Stimulated activated CD8-positive, alpha-beta memory T cell treated with anti-CD3 and anti-CD28 coated beads, Interleukin-12 subunit alpha, Interleukin-12 subunit beta, amount 100 ng/mL, for 1 hour (primary cell): ENCODE measurements at regions not wholly inside any gene's neighbourhood (a gene's known extent, or its start where the extent isn't known, plus 50 kb on each side); places are given as distances from the start of the nearest gene placed in this dataset.
"Not testable (repeated sequence)": the region's sequence is repeated elsewhere in the genome, so short reads cannot be mapped to it uniquely, and the experiment has no call there.

Experiments
- DNase-seq: peaks from one replicate; pipeline ENCODE4 v3.0.0-alpha.2; 2020; ENCODE audit warnings: low read depth

GRCh38 chr13:22757530-22758120, 423.2 kb upstream of the SGCG start:
- DNase-seq = no peak

GRCh38 chr13:22758245-22758644, 422.5 kb upstream of the SGCG start:
- no peak for DNase-seq

GRCh38 chr13:22761709-22762108, 419.1 kb upstream of the SGCG start:
- DNase-seq = no peak

GRCh38 chr13:22765547-22765946, 415.2 kb upstream of the SGCG start:
- DNase-seq = no peak

- DNase-seq = no peak
Measured at GRCh38 chr13:22770891-22771290, 409.9 kb upstream of the SGCG start.

- no peak for DNase-seq
Measured at GRCh38 chr13:22773465-22773864, 407.3 kb upstream of the SGCG start.

- no peak for DNase-seq
Measured at GRCh38 chr13:22776394-22777186, 404.2 kb upstream of the SGCG start.

- no peak for DNase-seq
Measured at GRCh38 chr13:22777207-22777606, 403.6 kb upstream of the SGCG start.

- DNase-seq = no peak
Measured at GRCh38 chr13:22789027-22789593, 391.7 kb upstream of the SGCG start.

GRCh38 chr13:22789916-22790315, 390.9 kb upstream of the SGCG start:
- DNase-seq = no peak

GRCh38 chr13:22793598-22794134, 387.1 kb upstream of the SGCG start:
- no peak for DNase-seq

GRCh38 chr13:22800526-22801401, 380.0 kb upstream of the SGCG start:
- no peak for DNase-seq

GRCh38 chr13:22801402-22802003, 379.3 kb upstream of the SGCG start:
- no peak for DNase-seq

GRCh38 chr13:22812793-22813192, 368.0 kb upstream of the SGCG start:
- no peak for DNase-seq

- not testable (repeated sequence) for DNase-seq
Measured at GRCh38 chr13:22813531-22814377, 367.0 kb upstream of the SGCG start.

- not testable (repeated sequence) for DNase-seq
Measured at GRCh38 chr13:22814433-22814832, 366.3 kb upstream of the SGCG start.

- no peak for DNase-seq
Measured at GRCh38 chr13:22821589-22821988, 359.2 kb upstream of the SGCG start.

GRCh38 chr13:22825186-22825585, 355.6 kb upstream of the SGCG start:
- DNase-seq = no peak

- DNase-seq = no peak
Measured at GRCh38 chr13:22828081-22828480, 352.7 kb upstream of the SGCG start.

GRCh38 chr13:22836475-22836874, 344.3 kb upstream of the SGCG start:
- no peak for DNase-seq
